ENCODE measurements at regions not wholly inside any gene's neighbourhood (a gene's known extent, or its start where the extent isn't known, plus 50 kb on each side); places are given as distances from the start of the nearest gene placed in this dataset.

DNA sequence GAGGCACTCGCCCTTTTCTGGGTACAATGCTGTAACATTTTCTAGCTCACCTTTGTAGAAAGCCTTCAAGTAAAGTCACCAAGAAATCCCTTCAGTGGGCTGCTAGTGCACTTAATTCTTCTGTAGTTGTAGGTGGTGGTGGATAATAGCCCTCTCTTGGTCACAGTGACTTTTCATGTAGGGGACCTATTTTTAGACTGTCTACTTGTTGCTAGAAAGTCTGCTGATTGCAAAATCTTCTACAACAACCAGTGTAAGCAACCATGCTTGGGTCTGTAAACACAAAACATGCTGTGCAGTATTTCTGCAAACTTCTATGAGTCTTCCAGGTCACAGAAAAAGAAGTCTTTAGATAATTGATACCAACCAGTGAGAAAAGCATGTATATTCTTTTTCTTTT, 55.6 kb downstream of the PBDC1 start:
- no peak for DNase-seq

DNA sequence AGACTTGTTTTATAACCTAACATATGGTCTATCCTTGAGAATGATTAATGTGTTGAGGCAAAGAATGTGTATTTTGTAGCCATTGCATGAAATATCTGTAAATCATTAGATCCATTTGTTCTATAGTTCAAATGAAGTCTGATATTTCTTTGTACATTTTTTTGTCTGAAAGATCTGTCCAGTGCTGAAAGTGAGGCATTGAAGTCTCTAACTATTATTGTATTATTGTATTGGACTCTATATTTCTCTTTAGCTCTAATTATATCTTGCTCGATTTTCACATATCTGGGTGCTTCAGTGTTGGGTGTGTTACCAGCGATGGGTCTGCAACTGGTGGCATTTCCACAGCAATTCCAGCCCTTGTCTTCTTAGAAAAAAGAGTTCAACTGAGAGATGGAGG, 76.0 kb downstream of the PBDC1 start:
- DNase-seq, result no peak

DNA sequence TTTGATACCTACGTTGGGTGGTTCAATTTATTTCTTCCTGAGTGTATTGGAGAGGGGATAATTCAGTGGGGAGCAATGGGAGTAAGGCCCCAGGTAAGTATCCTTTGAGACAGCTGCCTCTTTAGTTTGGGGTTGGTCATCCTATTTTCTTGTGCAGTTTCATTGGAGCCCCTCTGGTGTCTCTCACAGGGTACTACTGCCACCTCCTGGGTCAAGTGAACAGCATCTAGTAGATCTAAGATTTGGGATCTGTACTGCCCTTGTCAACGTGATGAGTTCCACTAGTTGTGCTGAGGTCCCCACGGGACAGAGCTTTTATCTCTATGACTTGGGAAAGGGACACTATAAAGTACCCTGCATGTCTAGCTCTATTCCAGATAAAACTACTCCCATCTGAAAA, 80.6 kb downstream of the PBDC1 start:
- DNase-seq, result peak; percentile 45 to 54

DNA sequence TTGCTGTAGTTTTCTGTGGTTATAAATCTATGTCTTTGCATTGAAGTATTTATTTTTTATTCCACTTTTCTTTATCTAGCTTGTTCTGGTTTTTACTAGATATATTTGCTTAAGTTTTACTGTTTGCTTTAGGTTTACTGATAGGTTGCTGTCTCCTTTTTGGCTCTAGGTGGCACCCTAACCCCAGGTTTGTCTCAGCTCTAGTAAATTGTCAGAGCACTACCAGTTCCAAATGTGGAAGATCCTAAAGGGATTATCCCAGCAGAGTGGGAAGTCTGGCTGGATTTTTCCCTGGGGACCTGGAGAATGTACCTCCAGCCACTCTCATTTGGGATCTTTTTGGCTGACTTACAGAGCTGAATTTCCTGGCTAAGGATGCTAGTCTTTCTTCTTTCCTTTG, 106.1 kb downstream of the PBDC1 start:
- peak; percentile 15 to 47 for DNase-seq

Measured in CD4-positive, alpha-beta T cell treated with Interleukin-1 beta for 1 hour (primary cell).